Keratinocyte (primary cell): ENCODE measurements at regions not wholly inside any gene's neighbourhood (a gene's known extent, or its start where the extent isn't known, plus 50 kb on each side); places are given as distances from the start of the nearest gene placed in this dataset.

Experiments
- DNase-seq: peaks from one replicate; pipeline ENCODE4 v3.0.0-alpha.2; 2011; ENCODE audit warnings: low read depth, missing footprints, low spot score
- FAIRE-seq: peaks from 2 replicates; lab custom pipeline; 2011; peaks lifted over from hg19 to GRCh38; lab: Jason Lieb, UNC
- H2AFZ ChIP-seq: 2 replicates; pipeline ENCODE4 v1.6.0; 2012; ENCODE audit warnings: low read length, control low read depth, inconsistent platforms; ENCODE audit not compliant: control insufficient read depth
- H3K27ac ChIP-seq: 2 replicates; pipeline ENCODE4 v1.5.1; 2011; ENCODE audit warnings: low read length; ENCODE audit not compliant: control insufficient read depth, insufficient read depth
- H3K27me3 ChIP-seq: 3 replicates; pipeline ENCODE4 v1.6.0; 2011; ENCODE audit warnings: low read length; ENCODE audit not compliant: control insufficient read depth, insufficient read depth; ENCODE audit errors: extremely low read depth
- H3K36me3 ChIP-seq, 2 experiments: 2 replicates in 1 of 2; 3 replicates in 1 of 2; pipeline ENCODE4 v1.5.1; 2011; ENCODE audit warnings: low read length in 2 of 2, mild to moderate bottlenecking in 1 of 2; ENCODE audit not compliant: control insufficient read depth in 2 of 2, insufficient read depth in 2 of 2; ENCODE audit errors: extremely low read depth in 1 of 2
- H3K4me1 ChIP-seq: 3 replicates; pipeline ENCODE4 v1.5.1; 2011; ENCODE audit warnings: low read length; ENCODE audit not compliant: control insufficient read depth, insufficient read depth; ENCODE audit errors: extremely low read depth
- H3K4me2 ChIP-seq: 3 replicates; pipeline ENCODE4 v1.6.0; 2011; ENCODE audit warnings: low read depth, low read length; ENCODE audit not compliant: control insufficient read depth, insufficient read depth; ENCODE audit errors: extremely low read depth
- H3K4me3 ChIP-seq, 3 experiments: fragments of 200-600 bp in 1 of 3; sonication (generic) in 1 of 3; 2 replicates in 2 of 3; 3 replicates in 1 of 3; pipeline ENCODE4 v1.5.1; 2011 to 2016; ENCODE audit warnings: low read length in 3 of 3, mild to moderate bottlenecking in 3 of 3, control low read depth in 2 of 3, inconsistent platforms in 1 of 3, low read depth in 1 of 3, mixed read lengths in 1 of 3, mixed run types in 1 of 3, moderate library complexity in 1 of 3; ENCODE audit not compliant: control insufficient read depth in 2 of 3, insufficient read depth in 2 of 3; ENCODE audit errors: extremely low read depth in 1 of 3
- H3K79me2 ChIP-seq: 2 replicates; pipeline ENCODE4 v1.6.0; 2012; ENCODE audit warnings: low read length; ENCODE audit not compliant: control insufficient read depth, insufficient read depth
- H3K9ac ChIP-seq: 3 replicates; pipeline ENCODE4 v1.6.0; 2011; ENCODE audit warnings: low read length; ENCODE audit not compliant: control insufficient read depth, insufficient read depth; ENCODE audit errors: extremely low read depth
- H3K9me1 ChIP-seq: 3 replicates; pipeline ENCODE4 v1.6.0; 2011; ENCODE audit warnings: low read length; ENCODE audit not compliant: control insufficient read depth, insufficient read depth; ENCODE audit errors: extremely low read depth
- H3K9me3 ChIP-seq: 2 replicates; pipeline ENCODE4 v1.5.1; 2012; ENCODE audit warnings: low read depth, low read length; ENCODE audit not compliant: control insufficient read depth
- H4K20me1 ChIP-seq: 3 replicates; pipeline ENCODE4 v1.6.0; 2011; ENCODE audit warnings: low read length; ENCODE audit not compliant: control insufficient read depth, insufficient read depth; ENCODE audit errors: extremely low read depth
- CTCF ChIP-seq, 3 experiments: IDR thresholded peaks in 1 of 3; conservative IDR thresholded peaks in 1 of 3; optimal IDR thresholded peaks in 1 of 3; 2 replicates in 2 of 3; 3 replicates in 1 of 3; pipeline versions ENCODE3 to v1.5.1; 2011; ENCODE audit warnings: low read length in 3 of 3, mild to moderate bottlenecking in 3 of 3, moderate library complexity in 2 of 3, control low read depth in 1 of 3, inconsistent platforms in 1 of 3; ENCODE audit not compliant: insufficient read depth in 2 of 3; ENCODE audit errors: extremely low read depth in 1 of 3
- EZH2 ChIP-seq: IDR thresholded peaks from one replicate; pipeline ENCODE4 v1.6.1; 2012; ENCODE audit warnings: inconsistent platforms, mild to moderate bottlenecking, low read length, moderate library complexity
- dilution Hi-C: fragments of 300-500 bp; cut with MboI; formaldehyde crosslinking; loops from one replicate; pipeline ENCODE4 v1.7.0; 2020; ENCODE audit warnings: low sequenced_read_pairs; ENCODE audit not compliant: extremely low pct_ligation_motif_present

GRCh38 chr12:64933791-64934190 lies 109.3 kb downstream of the TBC1D30 start:
- H3K9ac ChIP-seq, result no peak overlapping the region
- H3K36me3 ChIP-seq, result no peaks in the 10 kb centered on the region
- H3K4me2 ChIP-seq, result no peak overlapping the region
- DNase-seq (no peak), FAIRE-seq (no peak)
- no peaks in the 10 kb centered on the region for H3K4me1 ChIP-seq
- H3K27me3 ChIP-seq, result peaks cover 8% of the 10 kb centered on the region
- no peak overlapping the region for H2AFZ ChIP-seq
- H3K9me3 ChIP-seq, result no peaks in the 10 kb centered on the region
- H3K79me2 ChIP-seq, result no peaks in the 10 kb centered on the region
- no peaks in the 10 kb centered on the region for H4K20me1 ChIP-seq
- dilution Hi-C loops, result no loop called here
- no peak for TF ChIP-seq EZH2
- no peak for TF ChIP-seq CTCF (optimal IDR thresholded peaks at IDR 0.05 in 1 of 3, IDR thresholded peaks at IDR 0.05 in 1 of 3, conservative IDR thresholded peaks at IDR 0.05 in 1 of 3; ENCODE audit: extremely low read depth in 1 of 3, insufficient read depth in 2 of 3, low read length in 3 of 3)
- no peaks in the 10 kb centered on the region for H3K9me1 ChIP-seq
- no peak overlapping the region for H3K27ac ChIP-seq
- no peak overlapping the region for H3K4me3 ChIP-seq

GRCh38 chr12:64937452-64937851 lies 113.0 kb downstream of the TBC1D30 start:
- H4K20me1 ChIP-seq, result no peaks in the 10 kb centered on the region
- no peaks in the 10 kb centered on the region for H3K9me1 ChIP-seq
- dilution Hi-C loops, result no loop called here
- no peak for DNase-seq
- H3K9me3 ChIP-seq, result no peaks in the 10 kb centered on the region
- H3K4me3 ChIP-seq, result no peak overlapping the region
- H3K9ac ChIP-seq, result no peak overlapping the region
- no peaks in the 10 kb centered on the region for H3K4me1 ChIP-seq
- peak; percentile 23 for FAIRE-seq
- no peak overlapping the region for H3K27ac ChIP-seq
- no peaks in the 10 kb centered on the region for H3K36me3 ChIP-seq
- H3K4me2 ChIP-seq, result no peak overlapping the region
- peaks cover 3% of the 10 kb centered on the region for H3K27me3 ChIP-seq
- H3K79me2 ChIP-seq, result no peaks in the 10 kb centered on the region
- H2AFZ ChIP-seq, result no peak overlapping the region
- TF ChIP-seq CTCF (optimal IDR thresholded peaks at IDR 0.05 in 1 of 3, IDR thresholded peaks at IDR 0.05 in 1 of 3, conservative IDR thresholded peaks at IDR 0.05 in 1 of 3; ENCODE audit: extremely low read depth in 1 of 3, insufficient read depth in 2 of 3, low read length in 3 of 3) (no peak), EZH2 (no peak)
